ENCODE measurements at regions not wholly inside any gene's neighbourhood (a gene's known extent, or its start where the extent isn't known, plus 50 kb on each side); places are given as distances from the start of the nearest gene placed in this dataset.

- DNase-seq (ENCODE audit: low spot score in 2 of 2) = no peak
- no peaks in the 10 kb centered on the region for H3K9me3 ChIP-seq
- in situ Hi-C loops (cut with MboI; ENCODE audit: low sequenced_read_pairs) = no loop called here
- H3K4me3 ChIP-seq = no peak overlapping the region
- no peaks in the 10 kb centered on the region for H3K4me1 ChIP-seq
- H3K36me3 ChIP-seq (replicated peaks) = no peaks in the 10 kb centered on the region
- H3K27me3 ChIP-seq (ENCODE audit: low read depth) = no peaks in the 10 kb centered on the region
These were observed 685.2 kb upstream of the INTU start for GRCh38 chr4:126947536-126947935.

- H3K27me3 ChIP-seq (ENCODE audit: low read depth) = no peaks in the 10 kb centered on the region
- no peak overlapping the region for H3K4me3 ChIP-seq
- in situ Hi-C loops (cut with MboI; ENCODE audit: low sequenced_read_pairs) = no loop called here
- peaks cover 32% of the 10 kb centered on the region for H3K4me1 ChIP-seq
- H3K9me3 ChIP-seq = no peaks in the 10 kb centered on the region
- peak in 1 of 2 experiments; percentile 40 for DNase-seq (ENCODE audit: low spot score in 2 of 2)
- H3K36me3 ChIP-seq (replicated peaks) = no peaks in the 10 kb centered on the region
These were observed 678.0 kb upstream of the INTU start for GRCh38 chr4:126954537-126955291.

GRCh38 chr4:126955292-126956183, 677.2 kb upstream of the INTU start:
- in situ Hi-C loops (cut with MboI; ENCODE audit: low sequenced_read_pairs) = no loop called here
- H3K4me1 ChIP-seq = peaks cover 34% of the 10 kb centered on the region
- no peaks in the 10 kb centered on the region for H3K9me3 ChIP-seq
- H3K4me3 ChIP-seq = no peak overlapping the region
- no peak for DNase-seq (ENCODE audit: low spot score in 2 of 2)
- no peaks in the 10 kb centered on the region for H3K36me3 ChIP-seq (replicated peaks)
- no peaks in the 10 kb centered on the region for H3K27me3 ChIP-seq (ENCODE audit: low read depth)

GRCh38 chr4:126956184-126956897, 676.4 kb upstream of the INTU start:
- Histone ChIP-seq H3K27me3 (ENCODE audit: low read depth) (no peaks in the 10 kb centered on the region), H3K36me3 (replicated peaks) (no peaks in the 10 kb centered on the region), H3K4me1 (peaks cover 34% of the 10 kb centered on the region), H3K4me3 (no peak overlapping the region), H3K9me3 (no peaks in the 10 kb centered on the region)
- no peak for DNase-seq (ENCODE audit: low spot score in 2 of 2)
- in situ Hi-C loops (cut with MboI; ENCODE audit: low sequenced_read_pairs) = no loop called here

- no peak for DNase-seq (ENCODE audit: low spot score in 2 of 2)
- H3K9me3 ChIP-seq = no peaks in the 10 kb centered on the region
- H3K4me1 ChIP-seq = peaks cover 34% of the 10 kb centered on the region
- no peak overlapping the region for H3K4me3 ChIP-seq
- no peaks in the 10 kb centered on the region for H3K36me3 ChIP-seq (replicated peaks)
- in situ Hi-C loops (cut with MboI; ENCODE audit: low sequenced_read_pairs) = no loop called here
- H3K27me3 ChIP-seq (ENCODE audit: low read depth) = no peaks in the 10 kb centered on the region
These were observed 675.2 kb upstream of the INTU start for GRCh38 chr4:126957556-126957955.

GRCh38 chr4:126957987-126958386, 674.8 kb upstream of the INTU start:
- peak; percentile 42 to 96 for DNase-seq (ENCODE audit: low spot score in 2 of 2)
- Histone ChIP-seq H3K27me3 (ENCODE audit: low read depth) (no peaks in the 10 kb centered on the region), H3K4me1 (peaks cover 34% of the 10 kb centered on the region), H3K4me3 (no peak overlapping the region), H3K9me3 (no peaks in the 10 kb centered on the region), H3K36me3 (replicated peaks) (no peaks in the 10 kb centered on the region)
- in situ Hi-C loops (cut with MboI; ENCODE audit: low sequenced_read_pairs) = no loop called here

- Histone ChIP-seq H3K4me1 (peaks cover 34% of the 10 kb centered on the region), H3K36me3 (replicated peaks) (no peaks in the 10 kb centered on the region), H3K9me3 (no peaks in the 10 kb centered on the region), H3K27me3 (ENCODE audit: low read depth) (no peaks in the 10 kb centered on the region), H3K4me3 (no peak overlapping the region)
- DNase-seq (ENCODE audit: low spot score in 2 of 2) = peak in 1 of 2 experiments; percentile 20
- in situ Hi-C loops (cut with MboI; ENCODE audit: low sequenced_read_pairs) = no loop called here
These were observed 674.3 kb upstream of the INTU start for GRCh38 chr4:126958482-126958881.

- DNase-seq (ENCODE audit: low spot score in 2 of 2) = peak in 1 of 2 experiments; percentile 66
- Histone ChIP-seq H3K36me3 (replicated peaks) (no peaks in the 10 kb centered on the region), H3K4me1 (peaks cover 33% of the 10 kb centered on the region), H3K4me3 (no peak overlapping the region), H3K9me3 (no peaks in the 10 kb centered on the region), H3K27me3 (ENCODE audit: low read depth) (no peaks in the 10 kb centered on the region)
- in situ Hi-C loops (cut with MboI; ENCODE audit: low sequenced_read_pairs) = no loop called here
These were observed 673.6 kb upstream of the INTU start for GRCh38 chr4:126959056-126959745.

- Histone ChIP-seq H3K36me3 (replicated peaks) (no peaks in the 10 kb centered on the region), H3K4me3 (no peak overlapping the region), H3K4me1 (peaks cover 27% of the 10 kb centered on the region), H3K9me3 (no peaks in the 10 kb centered on the region), H3K27me3 (ENCODE audit: low read depth) (no peaks in the 10 kb centered on the region)
- no peak for DNase-seq (ENCODE audit: low spot score in 2 of 2)
- in situ Hi-C loops (cut with MboI; ENCODE audit: low sequenced_read_pairs) = no loop called here
These were observed 672.0 kb upstream of the INTU start for GRCh38 chr4:126960760-126961159.

GRCh38 chr4:126961661-126962060, 671.1 kb upstream of the INTU start:
- H3K9me3 ChIP-seq = no peaks in the 10 kb centered on the region

GRCh38 chr4:126965877-126966276, 666.9 kb upstream of the INTU start:
- no peak overlapping the region for H3K4me3 ChIP-seq
- H3K36me3 ChIP-seq (replicated peaks) = no peaks in the 10 kb centered on the region
- H3K27me3 ChIP-seq (ENCODE audit: low read depth) = no peaks in the 10 kb centered on the region
- no peak for DNase-seq (ENCODE audit: low spot score in 2 of 2)
- no peaks in the 10 kb centered on the region for H3K4me1 ChIP-seq
- no peaks in the 10 kb centered on the region for H3K9me3 ChIP-seq
- in situ Hi-C loops (cut with MboI; ENCODE audit: low sequenced_read_pairs) = no loop called here

More at GRCh38 chr4:126961661-126962060, 671.1 kb upstream of the INTU start:
- H3K4me3 ChIP-seq = no peak overlapping the region
- no peak for DNase-seq (ENCODE audit: low spot score in 2 of 2)
- in situ Hi-C loops (cut with MboI; ENCODE audit: low sequenced_read_pairs) = no loop called here
- no peaks in the 10 kb centered on the region for H3K36me3 ChIP-seq (replicated peaks)
- peaks cover 27% of the 10 kb centered on the region for H3K4me1 ChIP-seq
- H3K27me3 ChIP-seq (ENCODE audit: low read depth) = no peaks in the 10 kb centered on the region

GRCh38 chr4:126969360-126970235, 663.2 kb upstream of the INTU start:
- no peak for DNase-seq (ENCODE audit: low spot score in 2 of 2)
- no peaks in the 10 kb centered on the region for H3K36me3 ChIP-seq (replicated peaks)
- no peaks in the 10 kb centered on the region for H3K4me1 ChIP-seq
- no peaks in the 10 kb centered on the region for H3K27me3 ChIP-seq (ENCODE audit: low read depth)
- in situ Hi-C loops (cut with MboI; ENCODE audit: low sequenced_read_pairs) = no loop called here
- H3K4me3 ChIP-seq = no peak overlapping the region
- H3K9me3 ChIP-seq = no peaks in the 10 kb centered on the region
